SHP77 (cell line): ENCODE measurements at regions not wholly inside any gene's neighbourhood (a gene's known extent, or its start where the extent isn't known, plus 50 kb on each side); places are given as distances from the start of the nearest gene placed in this dataset.

ENCODE experiments used
- DNase-seq, 2 experiments: peaks; one replicate each; lab custom pipeline; 2025; lab: John Stamatoyannopoulos, UW

DNA sequence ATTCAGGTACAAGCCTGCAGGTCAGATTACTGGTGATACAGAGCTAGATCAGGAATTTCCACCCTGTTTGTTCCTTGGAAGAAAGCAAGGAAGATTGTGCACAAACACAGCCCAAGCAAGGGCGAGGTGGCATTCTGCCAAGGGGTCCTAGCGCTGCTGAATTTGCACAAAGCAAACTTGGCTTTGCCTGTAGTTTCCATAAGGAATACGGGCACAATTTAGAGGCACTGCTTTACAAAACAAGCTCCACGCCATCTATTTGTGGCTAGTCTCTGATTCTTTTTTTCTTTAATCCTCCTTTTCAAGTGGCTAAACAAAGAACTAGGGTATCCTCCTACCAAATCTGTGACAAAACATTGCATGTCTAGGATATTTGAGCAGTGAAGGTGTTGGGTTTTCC is 195.5 kb upstream of the ACVR2A start:
- no peak for DNase-seq

DNA sequence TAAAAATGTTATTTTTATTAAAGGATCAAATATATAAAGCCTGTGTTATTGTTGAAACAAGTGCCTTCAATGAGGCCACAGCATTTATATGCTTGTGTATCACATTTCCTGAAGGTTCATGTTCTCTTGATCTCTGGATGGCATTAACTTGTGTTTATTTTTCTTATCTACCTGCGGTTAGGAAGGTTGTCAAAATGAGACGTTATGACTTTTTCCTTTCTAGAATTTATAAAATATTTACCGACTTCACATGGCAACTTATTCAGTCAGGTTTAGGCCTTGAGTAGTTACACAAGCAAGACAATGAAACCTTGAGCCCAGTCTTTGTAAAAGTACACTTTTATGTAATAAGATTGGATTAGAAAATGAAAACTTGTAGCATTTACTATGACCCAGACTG is 196.4 kb upstream of the ACVR2A start:
- no peak for DNase-seq

DNA sequence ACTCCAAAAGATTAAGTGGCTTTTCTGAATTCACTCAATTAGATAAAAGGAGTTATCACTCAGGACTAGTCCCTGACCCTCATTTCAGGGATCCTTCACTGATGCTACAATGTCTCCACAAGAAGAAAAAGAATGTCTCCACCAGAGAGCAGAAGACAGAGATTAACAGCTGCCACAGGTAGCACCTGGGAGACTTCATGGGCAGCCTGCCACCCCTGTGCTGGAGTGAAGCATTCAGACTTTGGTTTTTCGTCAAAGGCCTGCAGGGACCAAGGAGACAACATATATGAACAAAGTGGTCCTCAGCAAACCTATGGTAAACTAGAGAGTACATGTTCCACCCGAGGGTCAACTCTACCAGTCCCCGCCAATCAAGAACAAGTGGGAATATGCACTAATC is 197.0 kb upstream of the ACVR2A start:
- DNase-seq = no peak

- no peak for DNase-seq
Measured at GRCh38 chr2:147646818-147647468, 197.9 kb upstream of the ACVR2A start.

- no peak for DNase-seq
Measured at GRCh38 chr2:147644491-147644890, 200.3 kb upstream of the ACVR2A start.

DNA sequence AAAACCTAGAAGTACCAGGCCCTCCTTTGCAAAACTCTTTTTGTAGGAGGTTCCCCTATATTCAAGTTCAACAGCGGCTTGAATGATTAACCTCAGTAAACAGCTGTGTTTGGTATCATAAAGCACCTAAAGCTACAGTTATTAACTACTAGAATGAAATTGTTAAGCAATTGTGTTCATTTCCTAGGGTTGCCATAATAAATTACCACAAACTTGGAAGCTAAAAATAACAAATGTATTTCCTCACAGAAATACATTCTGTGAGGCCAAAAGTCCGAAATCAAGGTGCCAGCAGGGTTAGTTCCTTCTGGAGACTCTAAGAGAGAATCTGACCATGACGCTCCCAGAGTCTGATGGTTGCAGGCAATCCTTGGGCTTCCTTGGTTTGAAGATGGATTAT is 202.1 kb upstream of the ACVR2A start:
- DNase-seq = no peak

- no peak for DNase-seq
Measured at GRCh38 chr2:147641651-147642050, 203.2 kb upstream of the ACVR2A start.

GRCh38 chr2:147639891-147640290 is 204.9 kb upstream of the ACVR2A start:
- no peak for DNase-seq

DNA sequence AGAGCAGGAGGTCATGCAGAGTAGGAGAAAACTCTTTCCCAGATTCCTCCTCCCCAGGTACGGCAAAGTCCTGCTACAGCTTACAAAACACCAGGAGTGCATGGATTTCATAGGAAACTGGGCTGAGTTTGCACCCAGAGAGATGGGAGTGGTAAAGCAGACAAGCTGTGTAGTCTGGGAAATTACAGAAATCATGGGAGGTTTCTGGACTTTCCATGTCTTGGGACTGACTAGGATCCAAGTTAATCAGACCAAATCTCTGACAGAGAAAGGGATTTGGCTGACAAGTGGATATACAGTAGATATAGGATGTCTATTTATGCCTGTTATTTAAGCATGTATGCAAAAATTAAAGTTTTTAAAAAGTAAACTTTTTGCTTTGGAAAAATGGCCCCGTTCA is 205.4 kb upstream of the ACVR2A start:
- no peak for DNase-seq

GRCh38 chr2:147636886-147637285 is 207.9 kb upstream of the ACVR2A start:
- DNase-seq = no peak

- DNase-seq = no peak
Measured at GRCh38 chr2:147636238-147636882, 208.5 kb upstream of the ACVR2A start.

- no peak for DNase-seq
Measured at GRCh38 chr2:147634826-147635225, 210.0 kb upstream of the ACVR2A start.

- DNase-seq = peak; percentile 2 to 15
Measured at GRCh38 chr2:147632198-147632597, 212.6 kb upstream of the ACVR2A start.

DNA sequence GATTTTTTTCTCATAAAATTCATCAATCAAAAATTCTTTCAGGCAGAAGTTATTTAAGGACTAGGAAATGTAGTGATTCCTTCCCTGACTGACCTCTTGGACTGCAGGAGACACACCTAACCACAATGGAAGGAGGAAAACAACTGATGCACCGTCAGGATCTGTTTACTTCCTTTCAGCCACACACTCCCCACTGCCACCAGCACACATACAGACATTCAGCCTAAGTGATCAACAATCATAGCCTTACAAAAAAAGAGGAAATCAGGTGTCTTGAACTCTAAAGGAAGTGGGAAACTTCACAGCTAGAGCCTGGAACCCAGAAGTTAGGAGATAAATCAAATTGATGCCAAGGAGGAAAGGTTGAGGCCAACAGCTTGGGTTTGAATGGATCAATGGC is 213.5 kb upstream of the ACVR2A start:
- no peak for DNase-seq

DNA sequence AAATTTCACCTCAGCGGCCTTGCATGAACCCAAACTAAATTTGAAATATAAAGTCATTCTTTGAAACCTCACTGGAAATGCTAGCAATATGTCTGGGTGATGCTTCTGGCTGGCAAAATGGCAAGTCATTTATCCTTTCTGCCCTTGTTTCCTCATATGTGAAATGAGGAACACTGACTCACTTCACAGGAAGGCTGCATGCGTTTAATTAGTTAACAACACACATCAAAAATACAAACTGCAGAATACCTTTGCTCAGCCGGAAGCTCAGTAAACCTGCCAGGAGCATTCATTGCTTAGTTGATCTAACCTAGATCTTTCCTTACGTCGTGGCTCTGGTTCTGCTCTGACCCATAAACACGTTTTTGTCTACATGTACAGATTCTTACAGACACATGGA is 214.2 kb upstream of the ACVR2A start:
- no peak for DNase-seq

- no peak for DNase-seq
Measured at GRCh38 chr2:147628971-147629421, 215.8 kb upstream of the ACVR2A start.

DNA sequence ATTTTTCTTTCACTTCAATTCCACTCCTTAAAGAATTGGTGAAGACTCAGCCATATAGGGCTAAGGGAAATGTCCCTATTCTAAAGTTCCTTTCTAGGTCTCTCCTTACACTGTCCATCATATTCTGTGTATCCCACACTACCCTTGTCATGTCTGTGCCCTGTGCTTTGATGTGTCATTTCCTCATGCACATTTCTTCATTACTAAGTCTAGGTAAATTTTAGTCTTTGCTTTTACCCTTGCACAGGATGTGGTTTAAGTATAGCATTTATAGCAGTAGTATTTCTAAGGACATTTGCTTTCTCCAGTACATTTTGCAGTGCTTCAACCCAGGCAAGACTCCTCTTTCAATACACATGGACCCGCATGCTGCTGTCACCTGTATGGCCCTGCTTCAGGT is 221.5 kb upstream of the ACVR2A start:
- DNase-seq = no peak

GRCh38 chr2:147621656-147622197 is 223.1 kb upstream of the ACVR2A start:
- DNase-seq = no peak

GRCh38 chr2:147619808-147620207 is 225.0 kb upstream of the ACVR2A start:
- no peak for DNase-seq

GRCh38 chr2:147615726-147616125 is 229.1 kb upstream of the ACVR2A start:
- no peak for DNase-seq

DNA sequence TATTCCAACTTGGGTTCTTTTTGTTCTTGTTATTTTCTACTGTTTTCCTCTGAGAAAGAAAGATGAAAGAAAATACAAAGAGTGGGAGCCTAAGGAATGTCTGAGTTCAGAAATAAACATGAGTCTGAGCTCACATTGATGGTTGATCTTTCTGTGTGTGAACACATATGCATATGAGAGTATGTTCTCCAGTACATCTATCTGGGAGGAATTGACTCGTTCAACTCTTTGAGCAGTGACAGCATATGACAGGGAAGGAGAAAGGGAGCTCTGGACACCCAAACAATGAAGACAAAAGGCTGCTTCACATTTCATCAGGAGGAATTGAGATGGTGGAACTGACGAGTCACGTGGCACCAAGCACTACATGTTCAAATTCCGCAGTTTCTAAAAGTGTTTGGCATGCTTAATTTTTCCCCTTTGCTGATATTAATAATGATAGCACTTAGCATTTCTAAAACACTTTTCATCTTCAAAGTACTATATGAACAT is 229.8 kb upstream of the ACVR2A start:
- DNase-seq = no peak

- DNase-seq = no peak
Measured at GRCh38 chr2:147614471-147614870, 230.4 kb upstream of the ACVR2A start.

- no peak for DNase-seq
Measured at GRCh38 chr2:147610496-147611040, 234.3 kb upstream of the ACVR2A start.
